HepG2 (cell line): ENCODE measurements at regions not wholly inside any gene's neighbourhood (a gene's known extent, or its start where the extent isn't known, plus 50 kb on each side); places are given as distances from the start of the nearest gene placed in this dataset.

Experiments
- ATAC-seq: fragments of 200-7000 bp; cut with Tn5 transposase; 3 replicates; pipeline ENCODE4 v1.9.1; 2020; ENCODE audit warnings: mild to moderate bottlenecking, moderate library complexity
- BruUV-seq: library from RNA; stranded (reverse); fragments of 400-500 nt; replicated peaks from 2 replicates; lab custom pipeline; 2021; lab: Mats Ljungman, UMichigan
- CTCF ChIA-PET: fragments of 300-600 bp; formaldehyde crosslinking; extraction: SDS; loops from one replicate; lab custom pipeline; 2021; ENCODE audit warnings: low total read pairs, inconsistent platforms, low intra/inter-chr PET ratio; lab: Yijun Ruan, JAX
- POLR2A ChIA-PET: fragments of 350-600 bp; sonication (Branson Sonifier 250); formaldehyde crosslinking; loops from one replicate; lab custom pipeline; 2020; ENCODE audit warnings: antibody characterized with exemption, inconsistent platforms; lab: Yijun Ruan, JAX
- DNase-seq: peaks from one replicate; pipeline ENCODE4 v3.0.0-alpha.2; 2015; ENCODE audit warnings: low spot score
- FAIRE-seq: peaks from 3 replicates; lab custom pipeline; 2011; peaks lifted over from hg19 to GRCh38; lab: Jason Lieb, UNC
- H2AFZ ChIP-seq: one replicate; pipeline ENCODE4 v1.6.1; 2011; ENCODE audit warnings: low read length, inconsistent platforms
- H3K27ac ChIP-seq: fragments of 300-600 bp; 3 replicates; pipeline ENCODE4 v1.8.0; 2011; ENCODE audit warnings: mixed run types, mild to moderate bottlenecking, mixed read lengths, low read length, inconsistent platforms; ENCODE audit not compliant: insufficient read depth; ENCODE audit errors: extremely low read length
- H3K27me3 ChIP-seq, 2 experiments: fragments of 200-600 bp in 1 of 2; 2 replicates in 1 of 2; 3 replicates in 1 of 2; pipeline versions ENCODE4 v1.6.0 to v1.8.0; 2011; ENCODE audit warnings: low read length in 2 of 2, mild to moderate bottlenecking in 2 of 2, moderate library complexity in 2 of 2, inconsistent platforms in 1 of 2; ENCODE audit not compliant: insufficient read depth in 2 of 2, control insufficient read depth in 1 of 2
- H3K36me3 ChIP-seq, 2 experiments: fragments of 200-600 bp in 1 of 2; replicated peaks in 1 of 2; 2 replicates in 1 of 2; 3 replicates in 1 of 2; pipeline versions ENCODE4 v1.5.1 to v1.8.0; 2011; ENCODE audit warnings: low read length in 2 of 2, inconsistent platforms in 1 of 2; ENCODE audit not compliant: insufficient read depth in 2 of 2, control insufficient read depth in 1 of 2
- H3K4me1 ChIP-seq: 2 replicates; pipeline ENCODE4 v1.5.1; 2012; ENCODE audit warnings: low read length, inconsistent platforms; ENCODE audit not compliant: insufficient read depth
- H3K4me2 ChIP-seq: 2 replicates; pipeline ENCODE4 v1.6.0; 2011; ENCODE audit warnings: low read depth, low read length, inconsistent platforms
- H3K4me3 ChIP-seq, 3 experiments: fragments of 200-600 bp in 1 of 3; sonication (generic), shearing (Covaris generic) in 1 of 3; replicated peaks in 1 of 3; 2 replicates each; pipeline ENCODE4 v1.5.1; 2011 to 2016; ENCODE audit warnings: low read length in 3 of 3, inconsistent platforms in 2 of 3, low read depth in 2 of 3, mild to moderate bottlenecking in 2 of 3, control low read depth in 1 of 3, mixed read lengths in 1 of 3; ENCODE audit not compliant: insufficient read depth in 1 of 3
- H3K79me2 ChIP-seq: one replicate; pipeline ENCODE4 v1.6.1; 2011; ENCODE audit warnings: low read length, inconsistent platforms; ENCODE audit not compliant: insufficient read depth
- H3K9ac ChIP-seq: 2 replicates; pipeline ENCODE4 v1.6.0; 2011; ENCODE audit warnings: mild to moderate bottlenecking, low read depth, low read length, inconsistent platforms; ENCODE audit not compliant: insufficient read depth
- H3K9me3 ChIP-seq: 2 replicates; pipeline ENCODE4 v1.5.1; 2012; ENCODE audit warnings: mild to moderate bottlenecking, low read length
- H4K20me1 ChIP-seq: 2 replicates; pipeline ENCODE4 v1.6.0; 2011; ENCODE audit warnings: inconsistent platforms, mild to moderate bottlenecking, low read length, moderate library complexity; ENCODE audit not compliant: insufficient read depth
- HHEX ChIP-seq: IDR thresholded peaks from 2 replicates; pipeline ENCODE4 v1.6.1; 2016; ENCODE audit warnings: control low read depth
- PHF21A ChIP-seq: sonication (generic); formaldehyde crosslinking; IDR thresholded peaks from 2 replicates; pipeline ENCODE4 v1.5.0; 2020; ENCODE audit warnings: mild to moderate bottlenecking, missing genetic modification reagents
- PRPF4 ChIP-seq: fragments of 200-400 bp; formaldehyde crosslinking; IDR thresholded peaks from 2 replicates; pipeline ENCODE4 v1.6.1; 2016; ENCODE audit warnings: low read length, low read depth; ENCODE audit not compliant: poor library complexity, severe bottlenecking
- SALL1 ChIP-seq: sonication (generic); formaldehyde crosslinking; IDR thresholded peaks from 2 replicates; pipeline ENCODE4 v1.8.0; 2022; ENCODE audit warnings: mild to moderate bottlenecking, missing genetic modification reagents
- STAT5B ChIP-seq: sonication (generic); formaldehyde crosslinking; IDR thresholded peaks from 2 replicates; pipeline ENCODE4 v1.4.0; 2020; ENCODE audit warnings: missing genetic modification reagents
- TRAFD1 ChIP-seq: sonication (generic); formaldehyde crosslinking; IDR thresholded peaks from 2 replicates; pipeline ENCODE4 v1.5.1; 2020; ENCODE audit warnings: missing genetic modification reagents, mild to moderate bottlenecking, borderline replicate concordance
- ZBED4 ChIP-seq: sonication (generic); formaldehyde crosslinking; IDR thresholded peaks from 2 replicates; pipeline ENCODE4 v1.4.0; 2020; ENCODE audit warnings: missing genetic modification reagents, borderline replicate concordance
- ZBTB21 ChIP-seq: sonication (generic); formaldehyde crosslinking; IDR thresholded peaks from 2 replicates; pipeline ENCODE4 v1.4.0; 2020; ENCODE audit warnings: missing genetic modification reagents
- ZBTB43 ChIP-seq: sonication (generic); formaldehyde crosslinking; conservative IDR thresholded peaks from 2 replicates; pipeline ENCODE4 v1.4.0; 2020; ENCODE audit warnings: missing genetic modification reagents
- ZNF329 ChIP-seq: sonication (generic); formaldehyde crosslinking; IDR thresholded peaks from 2 replicates; pipeline ENCODE4 v1.9.0; 2021; ENCODE audit warnings: low read depth, mild to moderate bottlenecking, missing genetic modification reagents
- ZNF431 ChIP-seq: sonication (generic); formaldehyde crosslinking; IDR thresholded peaks from 2 replicates; pipeline ENCODE4 v1.9.0; 2022; ENCODE audit warnings: missing genetic modification reagents, low read depth, mild to moderate bottlenecking, borderline replicate concordance
- ZNF501 ChIP-seq: sonication (generic); formaldehyde crosslinking; IDR thresholded peaks from 2 replicates; pipeline ENCODE4 v1.5.1; 2020; ENCODE audit warnings: mild to moderate bottlenecking, moderate library complexity, missing genetic modification reagents
- ZNF660 ChIP-seq: sonication (generic); formaldehyde crosslinking; IDR thresholded peaks from 2 replicates; pipeline ENCODE4 v1.5.1; 2020; ENCODE audit warnings: mild to moderate bottlenecking, low read depth, missing genetic modification reagents, borderline replicate concordance
- ZNF691 ChIP-seq: sonication (generic); formaldehyde crosslinking; IDR thresholded peaks from 2 replicates; pipeline ENCODE4 v1.4.0; 2020; ENCODE audit warnings: missing genetic modification reagents, low read depth, mild to moderate bottlenecking, borderline replicate concordance
- ZNF883 ChIP-seq: sonication (generic); formaldehyde crosslinking; IDR thresholded peaks from 2 replicates; pipeline ENCODE4 v1.5.1; 2020; ENCODE audit warnings: mild to moderate bottlenecking, missing genetic modification reagents; ENCODE audit errors: not compliant biosample characterization
- ZSCAN20 ChIP-seq: sonication (generic); formaldehyde crosslinking; IDR thresholded peaks from 2 replicates; pipeline ENCODE4 v1.4.0; 2020; ENCODE audit warnings: missing genetic modification reagents, mild to moderate bottlenecking, borderline replicate concordance
- WGBS: methylation state at CpG from one replicate; pipeline ENCODE4 v1.1.6; 2017; ENCODE audit warnings: low lambda C conversion rate; 5-methylcytosine and 5-hydroxymethylcytosine counted together
- in situ Hi-C: cut with HindIII; loops from 2 replicates; pipeline ENCODE4 v1.10.0; 2017; ENCODE audit warnings: low pct_unique_long_range_greater_than_20kb; ENCODE audit not compliant: extremely low pct_ligation_motif_present
- intact Hi-C: fragments of 100-400 bp; cut with micrococcal nuclease; formaldehyde crosslinking; loops from one replicate; pipeline ENCODE4 v1.10.0; 2022; ENCODE audit not compliant: unreplicated experiment

- no TSS peak for BruUV-seq
- WGBS, result 35% methylated on average over 4 of the region's 4 CpGs
- CTCF ChIA-PET, result no interaction called here
- POLR2A ChIA-PET, result no interaction called here
- intact Hi-C loops, result no loop called here
- FAIRE-seq (no peak), ATAC-seq (no peak), DNase-seq (no peak)
- H4K20me1 ChIP-seq, result no peaks in the 10 kb centered on the region
- no peak overlapping the region for H2AFZ ChIP-seq
- no peaks in the 10 kb centered on the region for H3K79me2 ChIP-seq
- H3K4me1 ChIP-seq, result peaks cover 12% of the 10 kb centered on the region; the same call in 1 of the 2 replicates
- H3K9me3 ChIP-seq, result no peaks in the 10 kb centered on the region
- in situ Hi-C loops, result no loop called here
- no peaks in the 10 kb centered on the region for H3K36me3 ChIP-seq
- no peak overlapping the region for H3K9ac ChIP-seq
- H3K27ac ChIP-seq, result no peak overlapping the region
- no peak overlapping the region for H3K4me2 ChIP-seq
- no peaks in the 10 kb centered on the region for H3K27me3 ChIP-seq
- H3K4me3 ChIP-seq, result no peak overlapping the region
- no peak for TF ChIP-seq PRPF4
- no peak for TF ChIP-seq ZNF329 (CRISPR knock-in tag)
- no peak for TF ChIP-seq ZBTB43 (CRISPR knock-in tag)
- TF ChIP-seq ZNF501 (CRISPR knock-in tag), result no peak
- TF ChIP-seq HHEX (CRISPR knock-in tag), result no peak
- no peak for TF ChIP-seq TRAFD1 (CRISPR knock-in tag)
- no peak for TF ChIP-seq ZNF691 (CRISPR knock-in tag)
- TF ChIP-seq ZBTB21, result no peak
- no peak for TF ChIP-seq SALL1 (CRISPR knock-in tag)
- no peak for TF ChIP-seq ZSCAN20 (CRISPR knock-in tag)
- TF ChIP-seq PHF21A (CRISPR knock-in tag), result no peak
- no peak for TF ChIP-seq ZNF660 (CRISPR knock-in tag)
- TF ChIP-seq ZNF883, result no peak
- TF ChIP-seq ZNF431 (CRISPR knock-in tag), result no peak
- no peak for TF ChIP-seq ZBED4 (CRISPR knock-in tag)
- no peak for TF ChIP-seq STAT5B (CRISPR knock-in tag)
Observed at GRCh38 chr5:67289763-67290521, 93.3 kb upstream of the CD180 start.
